ENCODE measurements at regions not wholly inside any gene's neighbourhood (a gene's known extent, or its start where the extent isn't known, plus 50 kb on each side); places are given as distances from the start of the nearest gene placed in this dataset.
A peak's percentile ranks its signal among the peaks of the same experiment; 100 is the strongest.

DNA sequence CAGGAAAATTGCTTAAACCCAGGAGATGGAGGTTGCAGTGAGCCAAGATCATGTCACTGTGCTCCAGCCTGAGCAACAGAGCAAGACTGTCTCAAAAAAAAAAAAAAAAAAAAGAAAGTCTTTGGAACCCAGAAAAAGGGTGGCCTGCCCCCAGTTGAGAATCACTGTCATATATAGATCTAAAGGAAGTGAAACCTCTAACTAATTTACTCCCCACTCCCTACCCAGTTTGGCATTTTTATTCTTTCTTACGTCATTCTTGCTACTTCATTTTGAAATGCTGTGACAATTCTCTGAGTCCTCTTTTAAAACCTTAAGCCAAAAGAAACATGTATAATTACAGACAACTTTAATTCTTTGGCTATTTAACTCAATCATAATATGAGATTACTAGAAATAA is 254.8 kb downstream of the CDC5L start:
- DNase-seq: no peak

DNA sequence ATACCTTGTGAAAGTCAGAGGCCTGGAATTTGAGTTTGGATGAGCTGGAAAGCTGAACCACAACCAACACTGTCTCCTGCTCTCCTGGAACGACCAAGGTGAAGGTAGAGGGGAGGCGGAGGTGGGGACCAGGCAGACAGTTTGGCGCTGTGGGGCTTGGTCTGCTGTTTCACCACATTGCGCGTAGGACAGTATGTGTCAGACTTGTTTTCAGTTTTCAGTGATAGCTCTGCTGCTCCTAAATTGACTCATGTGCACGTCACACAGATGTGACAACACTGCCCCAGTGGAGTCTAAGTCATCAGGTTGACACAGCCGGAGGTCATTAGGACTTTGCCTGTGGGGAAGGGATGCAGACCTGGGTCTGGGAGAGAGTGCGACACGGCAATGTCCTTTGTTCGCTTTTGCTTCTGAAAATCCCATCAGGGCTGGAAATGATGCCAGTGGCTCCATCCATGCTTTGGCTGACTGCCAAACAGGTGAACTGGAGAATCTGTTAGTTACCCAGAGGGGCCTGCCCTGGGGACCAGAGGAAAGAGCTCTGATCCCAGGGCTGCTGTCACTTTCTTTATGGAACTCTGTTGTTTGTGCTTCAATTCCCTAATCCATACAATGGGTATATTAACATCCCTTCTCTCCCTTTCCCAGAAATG is 255.5 kb downstream of the CDC5L start:
- DNase-seq: no peak

DNA sequence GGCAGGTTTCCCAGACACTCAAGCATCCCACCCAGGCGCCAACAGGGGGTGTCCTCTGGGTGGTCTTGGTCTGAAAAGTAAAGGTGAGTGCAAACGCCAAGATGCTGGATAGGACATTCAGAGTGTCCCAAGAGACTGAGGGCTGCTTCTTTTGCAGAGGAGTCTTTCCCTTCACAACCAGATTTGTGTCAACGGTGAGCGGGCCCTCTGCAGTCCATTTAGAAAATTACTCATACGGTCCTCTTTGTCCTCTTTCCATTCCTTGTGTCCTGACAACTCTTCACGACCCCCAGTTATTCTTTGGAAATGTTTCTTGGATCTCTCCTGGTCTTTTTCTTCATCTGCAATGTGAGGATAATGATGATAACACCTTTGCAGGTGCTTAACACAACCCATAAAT is 257.8 kb downstream of the CDC5L start:
- DNase-seq: no peak

DNA sequence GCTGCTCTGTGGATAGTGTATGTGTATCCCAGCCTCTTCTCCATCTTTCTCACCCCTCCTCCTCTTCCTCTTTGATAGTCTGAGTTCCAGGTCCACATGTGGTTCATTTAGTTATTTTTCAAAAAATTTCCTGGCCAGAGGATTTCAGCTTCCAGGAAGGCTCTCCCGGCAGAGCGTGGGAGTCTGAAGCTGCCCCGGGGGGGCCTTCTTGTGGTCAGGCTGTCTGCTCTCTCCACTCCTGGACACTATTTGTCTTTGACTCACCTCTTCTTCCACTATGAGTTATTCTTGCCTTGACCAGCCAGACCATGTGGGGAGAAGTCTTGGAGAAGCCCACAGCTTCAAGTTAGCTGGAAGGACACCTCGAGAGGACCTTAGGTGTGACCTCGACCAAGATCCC is 258.8 kb downstream of the CDC5L start:
- peak; percentile 50 for DNase-seq

DNA sequence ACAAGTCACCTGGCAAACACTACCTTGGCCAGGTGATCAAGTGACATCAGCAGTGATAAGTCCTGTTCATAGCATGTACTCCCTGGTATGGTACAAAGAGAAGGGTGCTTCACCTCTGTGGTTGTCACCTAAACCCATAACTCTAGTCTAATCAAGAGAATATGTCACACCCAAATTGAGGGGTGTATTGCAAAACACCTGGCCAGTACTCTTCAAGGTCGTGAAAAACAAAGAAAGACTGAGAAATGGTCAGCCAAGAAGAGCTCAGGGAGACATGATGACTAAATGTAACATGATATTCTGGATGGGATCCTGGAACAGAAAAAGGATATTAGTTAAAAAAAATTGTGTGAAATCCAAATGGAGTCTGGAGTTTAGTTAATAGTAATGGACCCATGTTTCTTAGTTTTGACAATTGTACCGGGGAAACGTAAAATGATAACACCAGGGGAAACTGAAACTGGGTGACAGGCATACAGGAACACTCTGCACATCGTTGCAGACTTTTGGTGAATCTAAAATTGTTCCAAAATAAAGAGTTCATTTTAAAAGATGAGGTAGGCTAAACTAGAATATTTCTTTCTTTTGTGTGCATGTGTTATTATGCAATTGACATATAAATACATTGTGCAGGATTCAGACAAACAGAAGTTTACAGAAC is 262.0 kb downstream of the CDC5L start:
- no peak for DNase-seq

DNA sequence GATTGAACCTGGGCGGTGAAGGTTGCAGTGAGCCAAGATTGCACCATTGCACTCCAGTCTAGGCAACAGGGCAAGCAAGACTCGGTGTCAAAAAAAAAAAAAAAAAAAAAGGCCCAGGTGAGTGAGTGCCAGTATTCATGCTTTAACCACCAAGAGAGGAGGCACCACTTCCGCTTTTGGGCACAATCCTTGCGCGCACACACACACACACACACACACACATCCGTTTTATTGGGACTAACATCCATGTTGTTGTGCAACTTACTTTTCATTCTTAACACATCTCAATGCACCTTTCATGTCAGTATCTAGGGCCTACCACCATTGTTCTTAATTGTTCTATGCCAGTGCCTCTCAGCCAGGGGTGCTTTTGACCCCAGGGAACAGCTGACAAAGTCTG is 263.0 kb downstream of the CDC5L start:
- no peak for DNase-seq

DNA sequence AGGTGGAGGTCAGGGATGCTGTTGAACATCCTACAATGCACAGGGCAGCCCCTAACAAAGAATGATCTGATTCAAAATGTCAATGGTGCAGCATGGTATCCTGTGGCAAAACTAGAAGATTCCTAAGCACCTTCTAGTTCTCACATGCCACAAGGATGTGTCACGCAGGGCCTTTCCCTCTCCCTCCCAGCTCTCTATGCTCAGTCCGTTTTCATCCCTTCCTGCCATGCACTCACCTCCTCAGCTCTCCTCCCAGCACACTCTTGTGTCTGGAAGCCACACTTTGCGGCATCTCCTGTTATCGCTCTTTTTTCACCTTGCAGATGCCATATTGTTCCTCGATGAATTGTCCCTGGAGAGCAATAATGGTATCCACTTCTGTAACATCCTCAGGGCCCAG is 263.4 kb downstream of the CDC5L start:
- DNase-seq: peak; percentile 67

DNA sequence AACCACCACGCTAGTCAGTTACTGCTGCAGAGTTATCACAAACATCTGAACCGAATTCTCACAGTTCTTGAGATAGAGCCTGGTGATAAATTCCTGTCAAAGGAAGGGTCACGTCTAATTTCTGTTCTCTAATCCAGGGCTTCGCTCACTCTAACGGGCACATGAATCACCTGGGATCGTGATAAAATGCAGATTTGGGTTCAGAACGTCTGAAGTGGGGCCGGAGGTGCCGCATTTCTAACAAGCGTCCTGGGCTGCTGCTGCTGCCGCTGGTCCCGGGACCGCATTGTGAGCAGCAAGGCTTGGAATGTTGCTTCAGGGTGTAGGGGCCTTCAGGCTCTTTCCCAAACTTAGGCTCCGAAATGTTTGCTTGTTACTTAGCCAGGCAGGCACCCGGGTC is 264.1 kb downstream of the CDC5L start:
- DNase-seq: no peak

DNA sequence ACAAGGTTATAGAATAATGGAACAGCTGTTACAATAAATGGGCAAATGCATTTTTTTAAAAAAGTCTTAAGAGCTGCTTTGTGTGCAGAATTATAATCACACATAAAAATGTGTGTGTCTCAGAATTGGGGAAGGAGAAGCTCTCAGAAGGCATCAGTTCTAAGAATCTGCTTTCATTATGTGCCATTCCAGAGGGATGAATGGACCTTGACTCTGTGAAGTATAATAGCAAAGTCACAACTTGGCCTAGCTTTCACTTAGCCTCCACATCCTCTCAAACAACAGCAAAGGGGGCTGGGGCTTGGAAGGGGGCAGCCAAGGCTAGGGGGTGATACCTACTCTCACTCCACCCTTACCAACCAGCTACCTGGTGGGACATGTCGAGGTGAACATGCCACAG is 265.0 kb downstream of the CDC5L start:
- no peak for DNase-seq

DNA sequence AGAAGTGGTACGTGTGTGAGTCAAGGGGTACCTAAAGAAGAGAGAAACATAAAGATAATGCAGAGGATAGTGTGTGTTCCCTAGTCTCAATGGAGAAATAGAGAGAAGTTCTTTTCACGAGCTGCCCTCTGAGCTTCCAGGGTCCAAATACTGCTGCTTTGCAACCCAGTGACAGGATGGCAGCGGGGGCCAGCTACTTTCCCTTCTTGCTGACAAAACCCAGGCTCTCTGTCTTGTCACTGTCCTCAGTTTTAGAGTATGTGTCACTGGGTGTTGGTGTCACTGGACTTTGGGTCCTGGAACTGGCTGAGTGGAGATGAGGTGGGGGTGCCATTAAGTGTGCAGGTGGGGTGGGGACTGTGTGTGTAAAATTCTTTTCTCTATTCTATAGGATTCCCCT is 265.6 kb downstream of the CDC5L start:
- no peak for DNase-seq

DNA sequence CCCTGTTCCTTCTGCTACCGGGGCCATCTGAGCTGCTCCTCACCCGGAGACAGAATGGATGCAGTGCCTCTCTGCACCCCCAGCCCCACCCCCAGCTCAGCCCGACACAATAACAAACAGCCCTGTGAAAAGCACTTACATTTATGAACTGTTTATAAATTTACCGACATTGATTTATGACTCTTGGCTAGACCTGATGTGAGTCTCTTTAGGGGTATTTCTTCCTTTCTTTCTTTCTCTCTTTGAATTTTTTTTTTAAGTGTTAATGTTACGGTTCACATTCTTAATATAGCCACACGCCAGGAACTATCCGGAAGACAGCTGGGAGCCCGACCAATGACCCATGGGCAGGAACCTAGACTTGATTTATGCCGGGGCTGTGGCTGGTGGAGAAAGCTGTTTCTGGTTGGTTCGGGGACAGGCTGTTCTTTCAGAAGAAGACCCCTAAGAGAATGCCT is 266.3 kb downstream of the CDC5L start:
- no peak for DNase-seq

DNA sequence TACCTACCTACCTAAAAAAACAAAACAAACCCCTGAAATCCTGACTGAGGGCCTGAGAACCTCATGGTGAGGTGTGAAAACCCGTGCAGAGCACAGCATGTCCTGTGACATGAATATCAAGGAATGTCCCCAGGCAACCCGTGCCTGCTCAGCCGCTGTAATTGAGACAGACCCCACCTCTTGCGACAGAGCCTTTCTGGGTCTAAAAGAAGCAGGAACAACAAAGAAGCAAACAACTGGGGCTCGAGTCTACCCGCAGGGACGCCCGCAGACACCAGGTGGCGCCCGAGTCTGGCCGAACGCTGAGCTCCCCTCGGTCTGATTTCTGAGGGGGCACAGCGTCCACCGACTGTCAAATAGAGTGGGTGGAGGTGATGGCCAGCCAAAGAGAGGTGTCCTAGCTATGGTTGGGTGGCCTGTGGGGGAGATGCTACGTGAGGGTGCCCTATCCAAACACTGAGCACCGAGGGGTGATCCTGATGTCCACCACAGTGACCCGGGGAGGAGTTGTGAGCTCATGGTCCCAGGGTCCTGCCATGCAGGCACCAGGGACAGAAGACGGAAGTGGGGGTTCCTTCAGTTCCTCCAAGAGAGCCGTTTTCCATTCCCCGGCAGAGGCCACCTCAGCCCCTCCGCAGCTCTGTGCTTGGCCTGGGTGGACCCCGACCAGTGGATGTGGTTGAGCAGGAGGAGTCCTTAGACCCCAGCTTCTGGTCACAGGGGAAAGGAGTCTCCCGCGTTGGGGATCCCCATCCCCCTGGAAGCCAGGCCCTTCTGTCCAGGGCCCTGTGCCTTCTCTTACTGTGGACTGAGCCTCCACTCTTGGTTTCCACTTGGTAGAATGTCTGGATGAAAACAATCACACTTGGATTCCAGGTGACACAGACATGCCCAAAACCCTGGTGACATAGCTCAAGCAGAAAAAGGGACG is 268.2 kb downstream of the CDC5L start:
- DNase-seq: no peak

DNA sequence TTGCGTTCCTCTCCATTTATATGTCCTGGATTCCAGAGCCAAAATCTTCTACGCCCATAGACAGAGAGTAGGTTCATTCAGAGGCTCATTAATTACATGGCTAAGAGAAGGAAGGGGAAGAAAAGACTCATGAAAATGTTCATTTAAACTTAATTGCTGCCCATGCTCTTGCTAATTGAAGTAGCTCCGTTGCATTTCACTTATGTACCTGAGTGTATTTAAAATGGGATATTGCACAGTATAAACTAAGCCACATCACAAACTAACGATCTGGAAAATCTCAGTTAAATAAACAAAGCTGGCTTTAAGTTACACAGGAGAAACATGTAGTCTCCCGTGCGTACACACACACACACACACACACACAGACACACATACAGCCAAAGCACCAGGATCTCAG is 269.2 kb downstream of the CDC5L start:
- DNase-seq: no peak

DNA sequence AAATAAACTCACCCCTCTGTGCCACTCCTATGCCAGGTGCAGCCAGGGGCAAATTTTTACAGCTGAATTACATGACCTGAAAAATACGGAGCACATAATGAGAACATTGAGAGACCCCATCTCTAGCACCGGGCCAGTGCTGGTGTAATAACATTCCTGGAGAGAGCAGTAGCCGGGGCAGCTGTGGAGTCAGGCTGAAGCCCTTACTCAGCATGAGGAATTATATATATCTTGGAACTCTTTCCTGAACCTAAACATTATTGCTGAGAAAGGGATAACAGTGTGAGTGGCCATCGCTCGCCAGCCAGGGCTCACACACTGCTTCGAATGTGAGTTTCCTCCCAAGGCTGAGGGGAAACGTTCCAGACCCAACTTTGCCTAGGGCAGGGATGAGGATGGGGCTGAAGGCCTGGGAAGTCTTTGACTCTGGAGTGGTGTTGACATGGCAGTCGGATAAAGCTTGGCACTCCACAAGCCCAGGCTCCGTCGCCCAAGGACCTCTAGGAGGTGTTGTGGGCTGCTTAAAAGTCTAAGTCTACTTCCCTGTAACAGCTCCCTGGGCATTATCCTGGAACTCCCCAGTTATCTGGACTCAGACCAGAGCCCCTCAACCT is 269.8 kb downstream of the CDC5L start:
- DNase-seq: no peak

DNA sequence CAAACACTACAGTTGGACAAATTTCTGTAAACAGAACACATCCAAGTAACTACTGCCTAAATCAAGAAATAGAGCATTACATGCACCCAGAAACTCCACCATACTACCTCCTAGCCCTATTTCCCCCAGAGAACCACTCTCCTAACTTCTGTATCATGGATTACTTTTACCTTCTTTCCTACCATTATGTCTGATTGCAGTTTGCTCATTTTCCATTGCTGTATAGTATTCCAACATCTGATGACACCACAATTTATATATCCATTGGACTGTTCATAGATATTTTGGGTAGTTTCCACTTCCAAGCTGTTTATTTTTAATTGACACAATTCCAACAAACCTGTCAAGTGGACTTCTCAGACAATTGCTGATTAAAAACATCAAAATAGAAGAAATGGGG is 271.1 kb downstream of the CDC5L start:
- no peak for DNase-seq

DNA sequence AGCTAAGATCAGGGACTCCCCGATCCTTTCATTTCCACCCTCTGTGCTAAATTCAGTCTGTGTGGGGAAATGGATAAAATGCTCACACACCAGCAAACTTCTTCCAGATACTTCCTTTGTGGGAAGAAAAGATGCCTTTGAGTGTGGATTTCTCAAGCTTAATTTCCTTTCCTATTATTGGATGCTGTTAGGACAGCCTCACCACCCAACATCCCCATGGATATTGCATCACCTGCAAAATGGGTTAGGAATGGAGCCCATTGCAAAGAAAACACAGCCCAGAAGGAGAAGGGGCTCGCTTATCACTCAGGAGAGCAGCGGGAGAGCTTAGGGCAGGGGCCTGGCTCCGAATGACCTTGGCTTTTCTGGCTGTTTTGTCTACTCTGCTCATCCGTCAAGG is 272.2 kb downstream of the CDC5L start:
- no peak for DNase-seq

DNA sequence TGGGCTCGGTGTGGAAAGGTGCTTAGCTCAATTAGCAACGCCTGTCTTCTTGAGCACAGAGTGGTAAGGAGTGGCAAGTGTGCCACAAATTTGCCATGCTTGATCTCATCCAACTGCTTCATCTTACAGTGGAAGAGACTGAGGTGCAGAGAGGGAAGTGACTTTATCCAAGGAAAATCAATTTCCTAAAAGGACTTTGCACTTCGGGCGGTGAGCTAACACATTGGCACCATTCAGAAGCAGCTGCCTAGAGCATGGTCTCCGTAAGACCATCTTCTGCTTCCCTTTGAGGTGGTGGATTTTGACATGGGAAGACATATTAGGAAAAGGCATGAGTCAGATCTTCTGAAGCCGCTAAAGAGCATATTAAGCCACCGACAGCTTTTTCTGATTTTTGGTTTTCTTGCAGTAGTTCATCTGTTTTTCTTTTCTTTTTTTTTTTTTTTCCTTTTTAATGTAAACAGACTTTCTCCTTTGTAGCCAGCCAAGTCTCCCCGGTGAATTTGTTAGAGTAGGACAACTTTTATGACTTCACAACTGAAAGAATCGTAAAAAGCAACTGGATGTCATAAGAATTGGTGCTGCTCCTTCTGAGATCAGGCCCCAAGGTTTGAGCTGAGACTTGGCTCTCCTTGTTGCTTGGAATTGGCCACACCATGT is 273.2 kb downstream of the CDC5L start:
- DNase-seq: no peak

DNA sequence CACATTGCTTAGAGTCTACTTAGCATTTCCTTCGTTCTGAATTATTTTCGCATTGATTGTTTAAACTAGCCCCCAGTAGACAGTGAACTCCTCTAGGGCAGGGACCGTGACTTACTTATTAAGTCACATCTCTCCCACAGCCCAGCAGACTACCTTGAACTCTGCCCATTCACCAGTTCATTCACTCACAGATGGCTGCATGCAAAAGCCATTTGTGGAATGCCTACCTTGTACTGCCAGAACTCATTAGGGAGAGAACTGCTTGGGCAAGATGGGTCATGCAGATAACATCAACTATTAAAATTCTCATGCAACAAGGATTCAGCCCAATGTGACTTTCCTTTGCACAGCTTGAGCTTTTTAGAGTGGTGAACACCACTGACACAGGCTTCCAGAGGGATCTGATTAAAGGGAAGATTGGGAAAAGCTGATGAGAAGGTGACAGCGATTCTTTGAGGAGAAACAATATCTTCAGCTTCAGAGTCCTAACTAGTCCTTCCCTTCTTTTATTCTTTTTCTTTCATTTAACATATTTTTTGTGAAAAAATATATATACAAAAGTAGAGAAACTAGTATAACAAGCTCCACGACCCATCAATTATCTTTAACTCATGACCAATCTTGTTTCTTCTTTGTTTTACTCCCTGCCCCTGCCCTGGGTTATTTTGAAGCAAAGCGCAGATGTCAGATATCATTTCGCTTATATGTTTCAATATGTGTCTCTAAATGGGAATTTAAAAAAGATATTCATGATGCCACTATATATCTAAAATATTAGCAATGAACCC is 273.9 kb downstream of the CDC5L start:
- DNase-seq: no peak

DNA sequence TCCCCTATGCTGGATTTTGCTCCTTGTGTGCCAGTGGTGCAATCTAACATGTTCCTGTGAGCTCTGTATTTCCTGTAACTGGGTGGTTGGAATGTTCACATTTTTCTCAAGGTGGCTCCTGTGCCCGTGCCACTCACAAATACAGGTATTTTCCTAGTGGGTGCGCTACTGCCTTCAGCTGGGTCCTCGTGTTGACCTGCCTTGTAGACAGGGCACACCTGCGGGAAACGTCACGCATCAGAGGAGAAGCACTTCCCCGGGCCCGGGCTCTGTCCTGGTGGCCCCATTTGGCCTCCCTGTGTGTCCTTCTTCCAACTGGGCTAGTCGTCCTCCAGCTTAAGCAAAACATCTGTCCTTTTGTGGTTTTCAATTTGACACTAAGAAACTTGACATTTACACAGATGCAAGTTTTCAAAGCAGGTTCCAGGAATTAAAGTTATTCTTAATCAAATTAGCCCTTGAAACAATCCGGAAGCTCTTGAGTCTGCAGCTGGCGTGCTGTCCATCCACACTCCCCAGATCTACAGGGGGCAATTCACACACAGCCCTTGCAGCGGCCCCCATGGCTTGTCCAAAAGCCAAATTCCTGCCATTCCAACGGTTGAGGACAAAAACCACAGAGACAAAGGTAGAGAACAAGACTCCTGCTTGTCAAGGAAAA is 275.1 kb downstream of the CDC5L start:
- DNase-seq: peak; percentile 25

DNA sequence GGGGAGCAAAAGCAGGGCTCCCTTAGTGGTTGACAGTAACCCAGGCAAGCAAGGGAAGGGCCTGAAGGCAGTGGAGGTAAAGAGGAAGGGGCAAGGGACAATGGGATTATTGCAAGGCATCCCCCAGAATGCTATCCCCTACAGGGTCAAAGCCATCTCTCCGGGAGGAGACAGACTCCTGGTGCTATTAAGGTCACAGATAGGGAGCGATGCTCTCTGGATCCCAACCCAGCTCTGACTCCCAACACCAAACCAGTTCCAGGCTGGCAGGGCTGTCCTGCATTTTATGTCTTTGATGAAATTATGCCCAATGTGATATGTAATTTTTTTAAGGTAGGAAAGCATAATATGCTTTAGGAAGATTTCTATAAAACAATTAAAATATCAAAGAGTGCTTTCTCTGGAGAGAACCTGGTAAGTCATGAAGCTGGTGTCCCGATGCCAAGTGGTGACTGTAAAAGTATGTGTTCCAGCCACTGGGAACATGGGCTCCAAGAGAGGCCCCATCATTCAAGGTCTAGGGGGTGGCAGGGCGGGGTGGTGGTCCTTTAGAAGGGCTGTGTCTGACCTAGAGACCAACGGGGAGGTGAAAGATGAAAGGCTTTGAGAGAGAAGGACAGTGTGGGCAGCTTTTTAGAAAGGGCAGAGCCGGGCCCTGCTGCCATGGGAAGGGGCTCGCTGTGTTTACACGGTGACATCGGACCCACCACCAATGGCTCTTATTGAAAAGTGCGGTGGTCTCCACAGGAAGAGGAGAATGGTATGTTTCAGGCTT is 276.5 kb downstream of the CDC5L start:
- DNase-seq: no peak

DNA sequence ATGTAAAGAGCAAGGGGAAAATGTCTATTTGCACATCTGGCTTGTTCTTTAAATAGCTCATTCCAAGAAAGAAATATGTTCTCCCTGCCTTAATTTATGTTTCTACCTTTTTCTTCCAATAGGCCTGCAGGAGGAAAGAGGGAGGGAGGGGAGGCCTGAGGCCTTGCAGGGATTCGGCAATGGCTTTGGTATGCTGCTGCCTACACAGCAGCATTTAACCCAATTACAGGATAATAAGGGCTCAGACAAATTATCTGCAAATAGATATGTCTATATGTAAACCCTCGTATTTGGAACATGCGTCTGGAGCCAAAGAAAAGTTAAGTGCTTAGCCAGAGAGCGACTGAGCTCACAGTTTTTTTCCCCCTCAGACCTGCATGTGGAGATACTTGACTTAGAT is 277.2 kb downstream of the CDC5L start:
- DNase-seq: no peak
